Fibroblast of the conjunctiva (primary cell): ENCODE measurements at regions not wholly inside any gene's neighbourhood (a gene's known extent, or its start where the extent isn't known, plus 50 kb on each side); places are given as distances from the start of the nearest gene placed in this dataset.
"Not testable (repeated sequence)": the region's sequence is repeated elsewhere in the genome, so short reads cannot be mapped to it uniquely, and the experiment has no call there.

Experiments used
- DNase-seq: peaks from one replicate; pipeline ENCODE4 v3.0.0-alpha.2; 2010; ENCODE audit warnings: low read depth

- no peak for DNase-seq
Measured at GRCh38 chr7:65317372-65317771, 56.3 kb upstream of the ZNF92 start.

- DNase-seq = no peak
Measured at GRCh38 chr7:65310761-65311160, 62.9 kb upstream of the ZNF92 start.

GRCh38 chr7:65308300-65308678, 65.4 kb upstream of the ZNF92 start:
- no peak for DNase-seq

GRCh38 chr7:65307651-65308299, 65.9 kb upstream of the ZNF92 start:
- DNase-seq = peak; percentile 53

- DNase-seq = no peak
Measured at GRCh38 chr7:65304175-65304574, 69.5 kb upstream of the ZNF92 start.

- DNase-seq = no peak
Measured at GRCh38 chr7:65302883-65303282, 70.8 kb upstream of the ZNF92 start.

- DNase-seq = no peak
Measured at GRCh38 chr7:65301007-65301406, 72.6 kb upstream of the ZNF92 start.

GRCh38 chr7:65295409-65295808, 78.2 kb upstream of the ZNF92 start:
- DNase-seq = no peak

- DNase-seq = not testable (repeated sequence)
Measured at GRCh38 chr7:65290340-65290739, 83.3 kb upstream of the ZNF92 start.

- DNase-seq = no peak
Measured at GRCh38 chr7:65287023-65287422, 86.6 kb upstream of the ZNF92 start.

GRCh38 chr7:65285906-65286864, 87.5 kb upstream of the ZNF92 start:
- no peak for DNase-seq

GRCh38 chr7:65285241-65285640, 88.4 kb upstream of the ZNF92 start:
- not testable (repeated sequence) for DNase-seq

- DNase-seq = no peak
Measured at GRCh38 chr7:65279795-65280194, 93.9 kb upstream of the ZNF92 start.

GRCh38 chr7:65276822-65277221, 96.8 kb upstream of the ZNF92 start:
- no peak for DNase-seq

GRCh38 chr7:65271502-65271901, 102.2 kb upstream of the ZNF92 start:
- DNase-seq = not testable (repeated sequence)

- DNase-seq = peak; percentile 42
Measured at GRCh38 chr7:65269150-65269856, 104.4 kb upstream of the ZNF92 start.

GRCh38 chr7:65268782-65269149, 104.9 kb upstream of the ZNF92 start:
- DNase-seq = no peak

GRCh38 chr7:65265933-65266519, 107.6 kb upstream of the ZNF92 start:
- DNase-seq = no peak

- DNase-seq = no peak
Measured at GRCh38 chr7:65264258-65264657, 109.4 kb upstream of the ZNF92 start.

- not testable (repeated sequence) for DNase-seq
Measured at GRCh38 chr7:65260673-65261072, 113.0 kb upstream of the ZNF92 start.

GRCh38 chr7:65259864-65260525, 113.7 kb upstream of the ZNF92 start:
- DNase-seq = not testable (repeated sequence)

GRCh38 chr7:65254061-65254460, 119.6 kb upstream of the ZNF92 start:
- no peak for DNase-seq
